Mammary epithelial cell (primary cell): ENCODE measurements at regions not wholly inside any gene's neighbourhood (a gene's known extent, or its start where the extent isn't known, plus 50 kb on each side); places are given as distances from the start of the nearest gene placed in this dataset.

Experiments used
- EZH2 ChIP-seq: IDR thresholded peaks from 2 replicates; pipeline ENCODE4 v1.6.1; 2012; ENCODE audit warnings: low read length, inconsistent platforms, borderline replicate concordance
- TF ChIP-seq, protein P1 (sequence below), 2 donors: IDR thresholded peaks in 1 of 2; conservative IDR thresholded peaks in 1 of 2; 2 replicates each; pipeline ENCODE4 v1.5.1; 2011 to 2012; ENCODE audit warnings: inconsistent platforms in 2 of 2, low read length in 2 of 2, mild to moderate bottlenecking in 2 of 2, control low read depth in 1 of 2, low read depth in 1 of 2; ENCODE audit not compliant: insufficient read depth in 1 of 2; ENCODE audit errors: extremely low read depth in 1 of 2

- TF ChIP-seq EZH2, result no peak
- TF ChIP-seq, protein P1, sequence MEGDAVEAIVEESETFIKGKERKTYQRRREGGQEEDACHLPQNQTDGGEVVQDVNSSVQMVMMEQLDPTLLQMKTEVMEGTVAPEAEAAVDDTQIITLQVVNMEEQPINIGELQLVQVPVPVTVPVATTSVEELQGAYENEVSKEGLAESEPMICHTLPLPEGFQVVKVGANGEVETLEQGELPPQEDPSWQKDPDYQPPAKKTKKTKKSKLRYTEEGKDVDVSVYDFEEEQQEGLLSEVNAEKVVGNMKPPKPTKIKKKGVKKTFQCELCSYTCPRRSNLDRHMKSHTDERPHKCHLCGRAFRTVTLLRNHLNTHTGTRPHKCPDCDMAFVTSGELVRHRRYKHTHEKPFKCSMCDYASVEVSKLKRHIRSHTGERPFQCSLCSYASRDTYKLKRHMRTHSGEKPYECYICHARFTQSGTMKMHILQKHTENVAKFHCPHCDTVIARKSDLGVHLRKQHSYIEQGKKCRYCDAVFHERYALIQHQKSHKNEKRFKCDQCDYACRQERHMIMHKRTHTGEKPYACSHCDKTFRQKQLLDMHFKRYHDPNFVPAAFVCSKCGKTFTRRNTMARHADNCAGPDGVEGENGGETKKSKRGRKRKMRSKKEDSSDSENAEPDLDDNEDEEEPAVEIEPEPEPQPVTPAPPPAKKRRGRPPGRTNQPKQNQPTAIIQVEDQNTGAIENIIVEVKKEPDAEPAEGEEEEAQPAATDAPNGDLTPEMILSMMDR (conservative IDR thresholded peaks at IDR 0.05 in 1 of 2, IDR thresholded peaks at IDR 0.05 in 1 of 2; ENCODE audit: extremely low read depth in 1 of 2, insufficient read depth in 1 of 2, low read depth in 1 of 2, low read length in 2 of 2), result no peak
Measured at GRCh38 chr19:20359933-20360720, 193.1 kb downstream of the ZNF486 start.
